ENCODE measurements at regions not wholly inside any gene's neighbourhood (a gene's known extent, or its start where the extent isn't known, plus 50 kb on each side); places are given as distances from the start of the nearest gene placed in this dataset.

- TF ChIP-seq POLR2A (IDR thresholded peaks at IDR 0.05), result no peak
- TF ChIP-seq CTCF (IDR thresholded peaks at IDR 0.05), result no peak
Observed at GRCh38 chr3:144431134-144431533, 459.5 kb downstream of the DIPK2A start.

Data from lower leg skin (tissue), 3 donors.